ENCODE measurements at regions not wholly inside any gene's neighbourhood (a gene's known extent, or its start where the extent isn't known, plus 50 kb on each side); places are given as distances from the start of the nearest gene placed in this dataset.

GRCh38 chr6:95830859-95831557 lies 184.8 kb upstream of the FUT9 start:
- no peaks in the 10 kb centered on the region for H3K4me1 ChIP-seq

DNA sequence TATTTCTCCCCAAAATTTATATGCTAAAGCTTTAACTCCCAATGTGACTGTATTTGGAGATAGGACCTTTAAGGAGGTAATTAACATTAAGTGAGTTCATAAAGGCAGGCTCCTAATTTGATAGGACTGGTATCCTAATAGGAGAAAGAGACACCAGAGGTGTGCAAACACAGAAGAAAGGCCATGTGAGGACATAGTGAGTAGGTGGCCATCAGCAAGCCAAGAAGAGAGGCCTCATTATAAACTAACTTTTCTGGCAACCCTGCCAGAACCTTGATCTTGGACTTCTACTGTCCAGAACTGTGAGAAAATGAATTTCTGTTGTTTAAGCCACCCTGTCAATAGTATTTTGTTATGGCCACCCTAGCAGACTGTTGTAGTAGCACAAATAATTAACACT lies 177.9 kb upstream of the FUT9 start:
- H3K9ac ChIP-seq (ENCODE audit: low read depth in 2 of 2, low read length in 2 of 2) = no peak overlapping the region
- no peak for DNase-seq
- intact Hi-C loops (cut with DNase I) = no loop called here
- no peaks in the 10 kb centered on the region for H3K36me3 ChIP-seq
- H3K4me1 ChIP-seq = no peaks in the 10 kb centered on the region
- H3K27ac ChIP-seq = no peak overlapping the region
- H3K27me3 ChIP-seq = no peaks in the 10 kb centered on the region
- TF ChIP-seq, protein P1, sequence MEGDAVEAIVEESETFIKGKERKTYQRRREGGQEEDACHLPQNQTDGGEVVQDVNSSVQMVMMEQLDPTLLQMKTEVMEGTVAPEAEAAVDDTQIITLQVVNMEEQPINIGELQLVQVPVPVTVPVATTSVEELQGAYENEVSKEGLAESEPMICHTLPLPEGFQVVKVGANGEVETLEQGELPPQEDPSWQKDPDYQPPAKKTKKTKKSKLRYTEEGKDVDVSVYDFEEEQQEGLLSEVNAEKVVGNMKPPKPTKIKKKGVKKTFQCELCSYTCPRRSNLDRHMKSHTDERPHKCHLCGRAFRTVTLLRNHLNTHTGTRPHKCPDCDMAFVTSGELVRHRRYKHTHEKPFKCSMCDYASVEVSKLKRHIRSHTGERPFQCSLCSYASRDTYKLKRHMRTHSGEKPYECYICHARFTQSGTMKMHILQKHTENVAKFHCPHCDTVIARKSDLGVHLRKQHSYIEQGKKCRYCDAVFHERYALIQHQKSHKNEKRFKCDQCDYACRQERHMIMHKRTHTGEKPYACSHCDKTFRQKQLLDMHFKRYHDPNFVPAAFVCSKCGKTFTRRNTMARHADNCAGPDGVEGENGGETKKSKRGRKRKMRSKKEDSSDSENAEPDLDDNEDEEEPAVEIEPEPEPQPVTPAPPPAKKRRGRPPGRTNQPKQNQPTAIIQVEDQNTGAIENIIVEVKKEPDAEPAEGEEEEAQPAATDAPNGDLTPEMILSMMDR (IDR thresholded peaks at IDR 0.05) = no peak
- H3K4me3 ChIP-seq = no peak overlapping the region
- H3K9me3 ChIP-seq = no peaks in the 10 kb centered on the region

More at GRCh38 chr6:95830859-95831557, 184.8 kb upstream of the FUT9 start:
- intact Hi-C loops (cut with DNase I) = no loop called here
- Histone ChIP-seq H3K4me3 (no peak overlapping the region), H3K36me3 (no peaks in the 10 kb centered on the region), H3K9me3 (no peaks in the 10 kb centered on the region), H3K27me3 (no peaks in the 10 kb centered on the region), H3K9ac (ENCODE audit: low read depth in 2 of 2, low read length in 2 of 2) (no peak overlapping the region), H3K27ac (no peak overlapping the region)
- TF ChIP-seq, protein P1 (IDR thresholded peaks at IDR 0.05) = no peak
- no peak for DNase-seq

- Histone ChIP-seq H3K4me3 (no peak overlapping the region), H3K4me1 (no peaks in the 10 kb centered on the region), H3K27ac (no peak overlapping the region), H3K27me3 (no peaks in the 10 kb centered on the region), H3K36me3 (no peaks in the 10 kb centered on the region), H3K9me3 (no peaks in the 10 kb centered on the region), H3K9ac (ENCODE audit: low read depth in 2 of 2, low read length in 2 of 2) (no peak overlapping the region)
- no peak for DNase-seq
- intact Hi-C loops (cut with DNase I) = no loop called here
- TF ChIP-seq, protein P1 (IDR thresholded peaks at IDR 0.05) = no peak
Observed at GRCh38 chr6:95841560-95841959, 174.2 kb upstream of the FUT9 start.

- TF ChIP-seq, protein P1 (IDR thresholded peaks at IDR 0.05) = no peak
- Histone ChIP-seq H3K36me3 (no peaks in the 10 kb centered on the region), H3K9me3 (no peaks in the 10 kb centered on the region), H3K4me3 (no peak overlapping the region), H3K27me3 (no peaks in the 10 kb centered on the region), H3K9ac (ENCODE audit: low read depth in 2 of 2, low read length in 2 of 2) (no peak overlapping the region), H3K4me1 (no peaks in the 10 kb centered on the region), H3K27ac (no peak overlapping the region)
- intact Hi-C loops (cut with DNase I) = no loop called here
- no peak for DNase-seq
Observed at GRCh38 chr6:95846652-95847051, 169.1 kb upstream of the FUT9 start.

DNA sequence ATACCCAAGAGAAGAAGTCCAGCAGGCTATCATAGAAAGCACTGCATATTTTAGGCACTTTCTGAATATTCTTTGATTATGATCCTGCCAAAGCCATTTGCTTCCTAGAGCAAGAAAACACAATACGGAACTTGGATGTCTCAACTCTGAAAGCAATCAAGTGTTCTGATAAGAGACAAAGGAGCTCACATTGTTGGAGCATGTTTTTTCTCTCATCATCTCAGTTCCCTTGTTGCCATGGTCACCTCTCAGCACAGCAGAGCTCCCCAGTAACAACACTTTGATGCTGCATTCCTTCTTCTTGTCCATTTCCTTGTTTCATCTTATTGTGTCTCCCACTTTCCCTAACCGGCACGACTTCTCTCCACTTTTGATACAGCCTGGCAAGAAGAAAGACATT lies 168.7 kb upstream of the FUT9 start:
- no peak overlapping the region for H3K4me3 ChIP-seq
- H3K27me3 ChIP-seq = no peaks in the 10 kb centered on the region
- H3K4me1 ChIP-seq = no peaks in the 10 kb centered on the region
- no peak overlapping the region for H3K27ac ChIP-seq
- no peak overlapping the region for H3K9ac ChIP-seq (ENCODE audit: low read depth in 2 of 2, low read length in 2 of 2)
- intact Hi-C loops (cut with DNase I) = no loop called here
- H3K9me3 ChIP-seq = no peaks in the 10 kb centered on the region
- TF ChIP-seq, protein P1 (IDR thresholded peaks at IDR 0.05) = no peak
- DNase-seq = no peak
- no peaks in the 10 kb centered on the region for H3K36me3 ChIP-seq
